Progenitor cell of endocrine pancreas (in vitro differentiated cells): ENCODE measurements at regions not wholly inside any gene's neighbourhood (a gene's known extent, or its start where the extent isn't known, plus 50 kb on each side); places are given as distances from the start of the nearest gene placed in this dataset.

Experiments used
- DNase-seq: peaks from one replicate; pipeline ENCODE4 v3.0.0; 2021; ENCODE audit warnings: low spot score; ENCODE audit not compliant: unreplicated experiment
- H3K27ac Mint-ChIP-seq: 2 replicates; pipeline ENCODE4 v1.8.0; 2021; ENCODE audit warnings: mild to moderate bottlenecking, moderate library complexity, mixed read lengths
- H3K27me3 Mint-ChIP-seq: 2 replicates; pipeline ENCODE4 v1.8.0; 2021; ENCODE audit warnings: mixed read lengths
- H3K36me3 Mint-ChIP-seq: 2 replicates; pipeline ENCODE4 v1.8.0; 2022; ENCODE audit warnings: mixed read lengths; ENCODE audit not compliant: insufficient read depth
- H3K4me1 Mint-ChIP-seq: 2 replicates; pipeline ENCODE4 v1.8.0; 2021; ENCODE audit warnings: low read depth, mixed read lengths
- H3K4me3 Mint-ChIP-seq: 2 replicates; pipeline ENCODE4 v1.8.0; 2021; ENCODE audit warnings: low read depth, mild to moderate bottlenecking, moderate library complexity, mixed read lengths
- H3K9me3 Mint-ChIP-seq: 2 replicates; pipeline ENCODE4 v1.8.0; 2021; ENCODE audit warnings: low read depth, mixed read lengths
- TF ChIP-seq, protein P1 (sequence below): fragments of 200-600 bp; sonication (generic); IDR thresholded peaks from one replicate; pipeline ENCODE4 v1.5.0; 2021; ENCODE audit warnings: antibody characterized with exemption, mild to moderate bottlenecking; ENCODE audit not compliant: unreplicated experiment

DNA sequence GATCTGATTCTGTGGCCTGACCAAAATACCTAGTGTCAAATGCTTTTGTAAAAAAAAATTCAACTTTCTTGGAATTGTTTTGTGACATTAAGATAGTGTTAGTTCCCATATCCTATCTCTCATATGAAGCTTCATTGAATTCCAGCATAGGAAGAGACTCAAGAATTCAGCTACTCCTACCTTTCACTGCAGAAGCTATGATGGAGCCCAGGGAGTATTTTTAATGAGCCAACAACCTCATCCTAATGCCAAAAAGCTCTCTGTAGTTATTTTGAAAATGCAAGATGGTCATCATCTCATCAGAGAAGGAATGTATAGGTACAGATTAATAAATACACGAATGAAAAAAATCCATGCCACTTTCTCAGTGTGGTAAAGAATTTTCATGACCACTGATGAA lies 431.2 kb upstream of the SGCG start:
- no peaks in the 10 kb centered on the region for H3K27me3 Mint-ChIP-seq
- no peak overlapping the region for H3K27ac Mint-ChIP-seq
- TF ChIP-seq, protein P1, sequence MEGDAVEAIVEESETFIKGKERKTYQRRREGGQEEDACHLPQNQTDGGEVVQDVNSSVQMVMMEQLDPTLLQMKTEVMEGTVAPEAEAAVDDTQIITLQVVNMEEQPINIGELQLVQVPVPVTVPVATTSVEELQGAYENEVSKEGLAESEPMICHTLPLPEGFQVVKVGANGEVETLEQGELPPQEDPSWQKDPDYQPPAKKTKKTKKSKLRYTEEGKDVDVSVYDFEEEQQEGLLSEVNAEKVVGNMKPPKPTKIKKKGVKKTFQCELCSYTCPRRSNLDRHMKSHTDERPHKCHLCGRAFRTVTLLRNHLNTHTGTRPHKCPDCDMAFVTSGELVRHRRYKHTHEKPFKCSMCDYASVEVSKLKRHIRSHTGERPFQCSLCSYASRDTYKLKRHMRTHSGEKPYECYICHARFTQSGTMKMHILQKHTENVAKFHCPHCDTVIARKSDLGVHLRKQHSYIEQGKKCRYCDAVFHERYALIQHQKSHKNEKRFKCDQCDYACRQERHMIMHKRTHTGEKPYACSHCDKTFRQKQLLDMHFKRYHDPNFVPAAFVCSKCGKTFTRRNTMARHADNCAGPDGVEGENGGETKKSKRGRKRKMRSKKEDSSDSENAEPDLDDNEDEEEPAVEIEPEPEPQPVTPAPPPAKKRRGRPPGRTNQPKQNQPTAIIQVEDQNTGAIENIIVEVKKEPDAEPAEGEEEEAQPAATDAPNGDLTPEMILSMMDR, result no peak
- DNase-seq, result no peak
- H3K4me3 Mint-ChIP-seq, result no peak overlapping the region
- peaks cover 3% of the 10 kb centered on the region for H3K4me1 Mint-ChIP-seq
- peaks cover 8% of the 10 kb centered on the region for H3K9me3 Mint-ChIP-seq
- H3K36me3 Mint-ChIP-seq, result peaks cover 7% of the 10 kb centered on the region

DNA sequence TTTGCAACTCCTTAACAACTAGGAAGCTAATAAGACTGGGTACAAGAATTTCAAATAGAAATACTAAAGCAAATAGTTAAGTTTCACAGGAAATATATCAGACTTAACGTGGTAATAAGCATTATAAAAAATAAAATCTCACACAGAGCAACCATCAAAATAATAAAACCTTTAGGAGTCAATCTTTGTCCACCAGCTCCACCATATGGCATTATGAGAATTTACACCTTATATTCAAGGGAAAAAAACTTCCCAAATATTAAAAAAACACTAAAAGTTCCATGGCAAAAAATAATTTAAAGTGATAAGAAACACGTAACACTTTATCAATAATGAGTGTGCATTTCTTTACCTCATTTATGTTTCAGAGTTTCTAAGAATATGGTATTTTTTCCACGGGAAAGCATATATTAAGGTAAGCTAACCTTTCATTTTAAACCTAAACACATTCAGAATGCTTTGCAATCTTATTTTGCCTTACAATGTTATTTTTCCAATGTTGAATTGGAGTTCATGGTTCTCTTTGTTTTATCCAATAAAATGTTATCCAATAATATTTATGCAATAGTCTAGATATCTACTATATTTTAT lies 423.2 kb upstream of the SGCG start:
- TF ChIP-seq, protein P1, result peak; percentile 72
- H3K36me3 Mint-ChIP-seq, result peaks cover 7% of the 10 kb centered on the region
- no peak for DNase-seq
- H3K4me3 Mint-ChIP-seq, result no peak overlapping the region
- H3K9me3 Mint-ChIP-seq, result peaks cover 5% of the 10 kb centered on the region
- peaks cover 18% of the 10 kb centered on the region for H3K4me1 Mint-ChIP-seq
- no peaks in the 10 kb centered on the region for H3K27me3 Mint-ChIP-seq
- H3K27ac Mint-ChIP-seq, result no peak overlapping the region

DNA sequence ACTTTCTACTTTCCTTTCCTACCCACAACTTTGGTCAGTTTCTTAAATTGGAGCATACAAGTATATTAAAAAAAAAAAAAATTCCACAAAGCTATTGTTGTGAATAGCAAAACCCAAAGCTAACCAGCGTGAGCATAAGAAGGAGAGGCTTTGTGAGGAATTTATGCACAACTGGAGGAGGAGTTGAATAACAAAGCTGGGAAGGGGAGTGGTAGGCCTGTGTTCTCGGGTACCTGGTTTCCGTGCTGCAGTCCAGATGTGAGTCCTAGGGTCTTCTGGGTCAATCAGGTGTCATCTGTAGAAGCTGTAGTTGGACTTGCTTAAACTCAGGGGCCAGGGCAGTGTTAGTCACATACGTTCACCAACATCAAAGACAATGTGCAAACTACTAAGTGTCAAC lies 422.5 kb upstream of the SGCG start:
- H3K27ac Mint-ChIP-seq, result no peak overlapping the region
- TF ChIP-seq, protein P1, result no peak
- H3K9me3 Mint-ChIP-seq, result peaks cover 5% of the 10 kb centered on the region
- H3K36me3 Mint-ChIP-seq, result peaks cover 7% of the 10 kb centered on the region
- no peak for DNase-seq
- H3K4me1 Mint-ChIP-seq, result peaks cover 18% of the 10 kb centered on the region
- no peak overlapping the region for H3K4me3 Mint-ChIP-seq
- H3K27me3 Mint-ChIP-seq, result no peaks in the 10 kb centered on the region

DNA sequence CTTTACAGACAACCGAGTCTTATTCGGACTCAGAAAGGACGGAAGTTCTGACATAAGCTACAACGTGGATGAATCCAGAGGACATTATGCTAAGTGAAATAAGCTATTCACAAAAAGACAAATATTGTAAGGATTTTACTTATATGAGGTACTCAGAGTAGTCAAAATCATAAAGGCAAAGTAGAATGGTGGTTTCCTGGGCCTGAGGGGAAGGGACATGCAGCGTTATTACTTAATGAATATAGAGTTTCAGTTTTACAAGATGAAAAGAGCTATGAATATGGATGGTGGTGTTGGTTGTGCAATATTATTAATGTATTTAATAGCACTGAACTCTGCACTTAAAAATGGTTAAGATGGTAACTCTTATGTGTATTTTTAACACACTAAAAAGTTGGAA lies 419.1 kb upstream of the SGCG start:
- H3K4me3 Mint-ChIP-seq, result no peak overlapping the region
- no peaks in the 10 kb centered on the region for H3K36me3 Mint-ChIP-seq
- no peaks in the 10 kb centered on the region for H3K27me3 Mint-ChIP-seq
- DNase-seq, result no peak
- H3K4me1 Mint-ChIP-seq, result peaks cover 8% of the 10 kb centered on the region
- TF ChIP-seq, protein P1, result no peak
- H3K9me3 Mint-ChIP-seq, result no peaks in the 10 kb centered on the region
- H3K27ac Mint-ChIP-seq, result no peak overlapping the region

GRCh38 chr13:22765547-22765946 lies 415.2 kb upstream of the SGCG start:
- Mint-ChIP-seq H3K36me3 (no peaks in the 10 kb centered on the region), H3K27me3 (no peaks in the 10 kb centered on the region), H3K4me3 (no peak overlapping the region), H3K9me3 (no peaks in the 10 kb centered on the region), H3K27ac (no peak overlapping the region), H3K4me1 (peaks cover 3% of the 10 kb centered on the region)
- no peak for DNase-seq
- TF ChIP-seq, protein P1, result no peak
